ENCODE measurements at regions not wholly inside any gene's neighbourhood (a gene's known extent, or its start where the extent isn't known, plus 50 kb on each side); places are given as distances from the start of the nearest gene placed in this dataset.

- POLR2A ChIA-PET, result no interaction called here
- no TSS peak for BruUV-seq (replicated peaks)
- FAIRE-seq, result no peak
These were observed 62.2 kb downstream of the MYEOV start for GRCh38 chr11:69355959-69356702.

More at GRCh38 chr11:69355959-69356702, 62.2 kb downstream of the MYEOV start:
- Histone ChIP-seq H3K9me1 (replicated peaks; ENCODE audit: control insufficient read depth, extremely low read depth, insufficient read depth, low read length) (no peaks in the 10 kb centered on the region), H3K27ac (ENCODE audit: insufficient read depth, low read depth, low read length) (no peak overlapping the region), H3K27me3 (ENCODE audit: control insufficient read depth in 2 of 2, insufficient read depth in 2 of 2, low read length in 2 of 2) (no peaks in the 10 kb centered on the region), H3K36me3 (ENCODE audit: control insufficient read depth in 2 of 2, extremely low read depth in 1 of 2, insufficient read depth in 2 of 2, low read length in 2 of 2) (no peaks in the 10 kb centered on the region), H3K4me1 (ENCODE audit: control insufficient read depth, extremely low read depth, insufficient read depth, low read length) (peaks cover 35% of the 10 kb centered on the region), H3K79me2 (ENCODE audit: control insufficient read depth, insufficient read depth, low read length) (no peaks in the 10 kb centered on the region), H4K20me1 (replicated peaks; ENCODE audit: control insufficient read depth, extremely low read depth, insufficient read depth, low read length) (no peaks in the 10 kb centered on the region), H3K9ac (replicated peaks; ENCODE audit: extremely low read depth, insufficient read depth, low read length) (no peak overlapping the region), H3K4me2 (ENCODE audit: insufficient read depth, low read length) (no peak overlapping the region), H2AFZ (ENCODE audit: low read depth, low read length) (no peak overlapping the region), H3K4me3 (replicated peaks in 1 of 3; ENCODE audit: insufficient read depth in 1 of 3, low read depth in 1 of 3, low read length in 3 of 3) (no peak overlapping the region), H3K9me3 (replicated peaks; ENCODE audit: control insufficient read depth, insufficient read depth, low read length) (no peaks in the 10 kb centered on the region)
- CTCF ChIA-PET, result interaction anchor here (0.9 to 1.2 kb wide), 2 partner anchors 10 to 63 kb away, joined by 3 read pairs; no protein-coding TSS in a partner anchor
- dilution Hi-C loops (cut with MboI; ENCODE audit: extremely low pct_ligation_motif_present, low sequenced_read_pairs), result no loop called here
- intact Hi-C loops (cut with micrococcal nuclease), result no loop called here
- TF ChIP-seq EZH2 (IDR thresholded peaks at IDR 0.05; ENCODE audit: borderline replicate concordance, low read depth, low read length, severe bottlenecking), result no peak
- TF ChIP-seq POLR2AphosphoS5 (IDR thresholded peaks at IDR 0.05; ENCODE audit: insufficient read depth, low read depth, low read length), result no peak
- TF ChIP-seq JUN (IDR thresholded peaks at IDR 0.05; ENCODE audit: borderline replicate concordance, insufficient read depth, insufficient read length, low read depth), result no peak
- no peak for TF ChIP-seq CTCF (IDR thresholded peaks at IDR 0.05; ENCODE audit: extremely low read depth in 1 of 2, insufficient read depth in 1 of 2, low read depth in 1 of 2, low read length in 2 of 2)
- TF ChIP-seq POLR2A (IDR thresholded peaks at IDR 0.05; ENCODE audit: low read depth, low read length), result no peak
- no peak for TF ChIP-seq FOS (IDR thresholded peaks at IDR 0.05; ENCODE audit: borderline replicate concordance, insufficient read depth, low read length)
- no peak for TF ChIP-seq MAX (IDR thresholded peaks at IDR 0.05; ENCODE audit: insufficient read depth, insufficient read length)
- TF ChIP-seq MYC (IDR thresholded peaks at IDR 0.05; ENCODE audit: low read depth, low read length), result no peak
- TF ChIP-seq GATA2 (IDR thresholded peaks at IDR 0.05; ENCODE audit: insufficient read depth, insufficient read length, low read depth, low read length), result no peak
- no peak for DNase-seq (ENCODE audit: low read depth, low spot score)
